Breast epithelium (tissue), 3 donors: ENCODE measurements at regions not wholly inside any gene's neighbourhood (a gene's known extent, or its start where the extent isn't known, plus 50 kb on each side); places are given as distances from the start of the nearest gene placed in this dataset.

Experiments
- POLR2A ChIP-seq: fragments of 450-650 bp; IDR thresholded peaks from one replicate; pipeline ENCODE4 v1.6.1; 2016; ENCODE audit warnings: antibody characterized with exemption, mild to moderate bottlenecking, moderate library complexity
- POLR2AphosphoS5 ChIP-seq, 3 donors: sonication (generic); formaldehyde crosslinking; IDR thresholded peaks; one replicate each; pipeline ENCODE4 v1.6.1; 2017; ENCODE audit warnings: antibody characterized with exemption in 3 of 3
- TF ChIP-seq, protein P1 (sequence below), 3 donors: fragments of 450-650 bp; IDR thresholded peaks; one replicate each; pipeline ENCODE4 v1.5.1; 2016 to 2017; ENCODE audit warnings: antibody characterized with exemption in 3 of 3, mild to moderate bottlenecking in 3 of 3, moderate library complexity in 3 of 3

DNA sequence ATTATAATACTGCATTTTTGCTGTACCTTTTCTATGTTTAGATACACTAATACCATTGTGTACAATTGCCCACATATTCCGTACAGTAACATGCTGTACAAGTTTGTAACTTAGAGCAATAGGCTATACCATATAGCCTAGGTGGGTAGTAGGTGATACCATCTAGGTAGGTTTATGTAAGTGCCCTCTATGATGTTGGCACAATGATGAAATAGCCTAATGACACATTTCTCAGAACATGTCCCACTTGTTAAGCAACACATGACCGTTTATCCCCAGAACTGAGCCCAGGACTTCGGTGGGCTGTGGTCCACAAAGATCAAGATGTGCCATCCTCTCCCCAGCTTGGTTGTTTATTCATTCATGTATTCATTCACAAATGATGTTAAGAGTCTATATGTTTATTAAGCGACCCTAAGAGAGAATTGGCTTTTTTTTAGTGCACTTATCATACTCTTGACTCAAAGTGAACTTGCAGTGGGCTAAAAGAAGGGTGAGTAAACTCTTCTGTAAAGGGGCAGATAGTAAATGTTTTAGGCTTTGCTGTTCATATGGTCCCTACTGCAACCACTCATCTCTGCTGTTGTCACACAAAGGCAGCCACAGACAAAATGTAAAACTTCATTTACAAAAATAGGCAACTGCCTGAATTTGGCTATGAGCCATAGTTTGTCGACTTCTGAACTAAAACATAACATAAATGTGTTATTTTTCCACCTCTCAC, 110.8 kb downstream of the NDUFA12 start:
- TF ChIP-seq, protein P1, sequence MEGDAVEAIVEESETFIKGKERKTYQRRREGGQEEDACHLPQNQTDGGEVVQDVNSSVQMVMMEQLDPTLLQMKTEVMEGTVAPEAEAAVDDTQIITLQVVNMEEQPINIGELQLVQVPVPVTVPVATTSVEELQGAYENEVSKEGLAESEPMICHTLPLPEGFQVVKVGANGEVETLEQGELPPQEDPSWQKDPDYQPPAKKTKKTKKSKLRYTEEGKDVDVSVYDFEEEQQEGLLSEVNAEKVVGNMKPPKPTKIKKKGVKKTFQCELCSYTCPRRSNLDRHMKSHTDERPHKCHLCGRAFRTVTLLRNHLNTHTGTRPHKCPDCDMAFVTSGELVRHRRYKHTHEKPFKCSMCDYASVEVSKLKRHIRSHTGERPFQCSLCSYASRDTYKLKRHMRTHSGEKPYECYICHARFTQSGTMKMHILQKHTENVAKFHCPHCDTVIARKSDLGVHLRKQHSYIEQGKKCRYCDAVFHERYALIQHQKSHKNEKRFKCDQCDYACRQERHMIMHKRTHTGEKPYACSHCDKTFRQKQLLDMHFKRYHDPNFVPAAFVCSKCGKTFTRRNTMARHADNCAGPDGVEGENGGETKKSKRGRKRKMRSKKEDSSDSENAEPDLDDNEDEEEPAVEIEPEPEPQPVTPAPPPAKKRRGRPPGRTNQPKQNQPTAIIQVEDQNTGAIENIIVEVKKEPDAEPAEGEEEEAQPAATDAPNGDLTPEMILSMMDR (IDR thresholded peaks at IDR 0.05), result no peak
- TF ChIP-seq POLR2A (no peak), POLR2AphosphoS5 (IDR thresholded peaks at IDR 0.05) (no peak)
